Liver (tissue), 8 donors: ENCODE measurements at regions not wholly inside any gene's neighbourhood (a gene's known extent, or its start where the extent isn't known, plus 50 kb on each side); places are given as distances from the start of the nearest gene placed in this dataset.

Experiments used
- DNase-seq: peaks from one replicate; pipeline ENCODE4 v3.0.0-alpha.2; 2017; ENCODE audit warnings: low spot score
- H3K27ac ChIP-seq, 2 donors: one replicate each; pipeline ENCODE4 v1.7.0; 2013; ENCODE audit warnings: inconsistent platforms in 2 of 2, low read length in 2 of 2, control low read depth in 1 of 2, low read depth in 1 of 2, mild to moderate bottlenecking in 1 of 2
- H3K27me3 ChIP-seq, 4 donors: one replicate each; pipeline versions ENCODE4 v1.6.1 to v1.7.0; 2013; ENCODE audit warnings: low read length in 3 of 4, inconsistent platforms in 1 of 4, mild to moderate bottlenecking in 1 of 4, moderate library complexity in 1 of 4; ENCODE audit not compliant: control insufficient read depth in 4 of 4, insufficient read depth in 4 of 4
- H3K36me3 ChIP-seq, 4 donors: one replicate each; pipeline versions ENCODE4 v1.6.1 to v1.7.0; 2013; ENCODE audit warnings: low read length in 3 of 4, mild to moderate bottlenecking in 3 of 4, low read depth in 1 of 4, moderate library complexity in 1 of 4; ENCODE audit not compliant: control insufficient read depth in 4 of 4, insufficient read depth in 3 of 4
- H3K4me1 ChIP-seq, 4 donors: one replicate each; pipeline versions ENCODE4 v1.6.1 to v1.7.0; 2013; ENCODE audit warnings: low read length in 3 of 4, mild to moderate bottlenecking in 3 of 4, moderate library complexity in 1 of 4; ENCODE audit not compliant: control insufficient read depth in 4 of 4, insufficient read depth in 4 of 4
- H3K4me3 ChIP-seq, 3 donors: one replicate each; pipeline versions ENCODE4 v1.6.1 to v1.7.0; 2013; ENCODE audit warnings: low read length in 3 of 3, control low read depth in 1 of 3, low read depth in 1 of 3, mild to moderate bottlenecking in 1 of 3
- H3K9ac ChIP-seq, 2 donors: one replicate each; pipeline ENCODE4 v1.7.0; 2013; ENCODE audit warnings: low read length in 2 of 2, mild to moderate bottlenecking in 2 of 2, moderate library complexity in 2 of 2, control low read depth in 1 of 2, low read depth in 1 of 2
- H3K9me3 ChIP-seq, 4 donors: one replicate each; pipeline versions ENCODE4 v1.6.1 to v1.7.0; 2013; ENCODE audit warnings: low read length in 3 of 4; ENCODE audit not compliant: control insufficient read depth in 4 of 4
- CTCF ChIP-seq: fragments of 150-350 bp; IDR thresholded peaks from 2 replicates; pipeline ENCODE4 v1.5.1; 2017; ENCODE audit warnings: improper control_type of control experiment, low read depth, low read length; ENCODE audit not compliant: missing input control
- EGR1 ChIP-seq, 2 donors: IDR thresholded peaks; 2 replicates each; pipeline ENCODE4 v1.6.1; 2016 to 2018; ENCODE audit warnings: antibody characterized with exemption in 2 of 2, low read depth in 2 of 2
- FOXA2 ChIP-seq: IDR thresholded peaks from 2 replicates; pipeline ENCODE4 v1.6.1; 2016; ENCODE audit warnings: antibody characterized with exemption
- GABPA ChIP-seq, 2 donors: IDR thresholded peaks in 1 of 2; conservative IDR thresholded peaks in 1 of 2; 2 replicates each; pipeline ENCODE4 v1.6.1; 2016; ENCODE audit warnings: antibody characterized with exemption in 2 of 2, mild to moderate bottlenecking in 1 of 2, moderate library complexity in 1 of 2
- HNF4A ChIP-seq, 2 donors: conservative IDR thresholded peaks; 2 replicates each; pipeline ENCODE4 v1.6.1; 2016; ENCODE audit warnings: antibody characterized with exemption in 2 of 2, mild to moderate bottlenecking in 2 of 2
- HNF4G ChIP-seq: IDR thresholded peaks from 2 replicates; pipeline ENCODE4 v1.6.1; 2016; ENCODE audit warnings: antibody characterized with exemption
- MAX ChIP-seq: IDR thresholded peaks from 2 replicates; pipeline ENCODE4 v1.6.1; 2016; ENCODE audit warnings: antibody characterized with exemption
- NR2F2 ChIP-seq: IDR thresholded peaks from 2 replicates; pipeline ENCODE4 v1.6.1; 2016; ENCODE audit warnings: antibody characterized with exemption
- RAD21 ChIP-seq, 2 donors: IDR thresholded peaks; 2 replicates each; pipeline ENCODE4 v1.6.1; 2016; ENCODE audit warnings: antibody characterized with exemption in 2 of 2, mild to moderate bottlenecking in 2 of 2
- RXRA ChIP-seq, 2 donors: IDR thresholded peaks; 2 replicates each; pipeline ENCODE4 v1.6.1; 2017 to 2018; ENCODE audit warnings: antibody characterized with exemption in 2 of 2, mild to moderate bottlenecking in 1 of 2
- SP1 ChIP-seq: IDR thresholded peaks from 2 replicates; pipeline ENCODE4 v1.6.1; 2018; ENCODE audit warnings: antibody characterized with exemption, mild to moderate bottlenecking
- TAF1 ChIP-seq: conservative IDR thresholded peaks from 2 replicates; pipeline ENCODE4 v1.6.1; 2016; ENCODE audit warnings: antibody characterized with exemption, mild to moderate bottlenecking
- WGBS: extraction: QIAGEN DNeasy Blood & Tissue Kit; methylation state at CpG from one replicate; pipeline ENCODE4 v1.1.7; 2013; 5-methylcytosine and 5-hydroxymethylcytosine counted together
- TF ChIP-seq, protein P1 (sequence below): IDR thresholded peaks from 2 replicates; pipeline ENCODE4 v1.6.1; 2016; ENCODE audit warnings: antibody characterized with exemption
- TF ChIP-seq, protein P2 (sequence below): IDR thresholded peaks from 2 replicates; pipeline ENCODE4 v1.6.1; 2016; ENCODE audit warnings: antibody characterized with exemption
- donor health status: healthy.
- donor health status: healthy.
- donor health status: healthy.
- donor health status: healthy.
- donor health status: healthy.

DNA sequence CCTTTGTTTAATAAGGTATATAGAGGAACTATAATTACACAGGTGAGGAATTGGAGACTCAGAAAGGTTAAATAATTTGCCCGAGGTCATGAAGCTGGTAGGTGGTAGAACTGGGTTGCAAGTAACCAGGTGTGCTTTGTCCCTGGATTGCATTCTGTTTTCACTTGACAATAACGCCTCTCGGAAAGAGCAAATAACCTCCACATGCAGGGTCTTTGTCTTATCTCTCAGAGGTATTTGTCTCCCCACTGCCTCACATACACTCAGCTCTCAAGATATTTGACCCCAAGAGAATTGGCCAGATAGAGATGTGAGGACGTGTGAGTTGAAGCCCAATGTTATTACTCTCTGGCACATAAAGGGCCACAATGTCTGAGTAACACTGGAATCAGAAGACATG is 320.9 kb upstream of the ONECUT1 start:
- H3K36me3 ChIP-seq, result no peaks in the 10 kb centered on the region
- DNase-seq, result no peak
- H3K4me3 ChIP-seq, result no peak overlapping the region
- H3K27ac ChIP-seq, result no peak overlapping the region
- WGBS, result 83% methylated on average over 4 of the region's 4 CpGs
- H3K27me3 ChIP-seq, result no peaks in the 10 kb centered on the region
- H3K9me3 ChIP-seq, result no peaks in the 10 kb centered on the region
- TF ChIP-seq SP1, result no peak
- no peak for TF ChIP-seq MAX
- TF ChIP-seq EGR1 (IDR thresholded peaks at IDR 0.05; ENCODE audit: low read depth in 2 of 2), result no peak
- TF ChIP-seq, protein P1, sequence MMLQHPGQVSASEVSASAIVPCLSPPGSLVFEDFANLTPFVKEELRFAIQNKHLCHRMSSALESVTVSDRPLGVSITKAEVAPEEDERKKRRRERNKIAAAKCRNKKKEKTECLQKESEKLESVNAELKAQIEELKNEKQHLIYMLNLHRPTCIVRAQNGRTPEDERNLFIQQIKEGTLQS, result no peak
- TF ChIP-seq HNF4A (conservative IDR thresholded peaks at IDR 0.05), result no peak
- H3K4me1 ChIP-seq, result no peaks in the 10 kb centered on the region
- no peak overlapping the region for H3K9ac ChIP-seq

- 93% methylated on average over 2 of the region's 2 CpGs for WGBS
Observed at GRCh38 chr15:53108319-53108718, 318.2 kb upstream of the ONECUT1 start.

More at GRCh38 chr15:53108319-53108718, 318.2 kb upstream of the ONECUT1 start:
- no peaks in the 10 kb centered on the region for H3K36me3 ChIP-seq
- DNase-seq, result no peak
- TF ChIP-seq HNF4G (no peak), EGR1 (IDR thresholded peaks at IDR 0.05; ENCODE audit: low read depth in 2 of 2) (no peak), SP1 (no peak), GABPA (IDR thresholded peaks at IDR 0.05 in 1 of 2, conservative IDR thresholded peaks at IDR 0.05 in 1 of 2) (no peak), RXRA (IDR thresholded peaks at IDR 0.05) (no peak), FOXA2 (no peak), HNF4A (conservative IDR thresholded peaks at IDR 0.05) (no peak), CTCF (no peak), NR2F2 (no peak), RAD21 (IDR thresholded peaks at IDR 0.05) (no peak), TAF1 (no peak)
- TF ChIP-seq, protein P2, sequence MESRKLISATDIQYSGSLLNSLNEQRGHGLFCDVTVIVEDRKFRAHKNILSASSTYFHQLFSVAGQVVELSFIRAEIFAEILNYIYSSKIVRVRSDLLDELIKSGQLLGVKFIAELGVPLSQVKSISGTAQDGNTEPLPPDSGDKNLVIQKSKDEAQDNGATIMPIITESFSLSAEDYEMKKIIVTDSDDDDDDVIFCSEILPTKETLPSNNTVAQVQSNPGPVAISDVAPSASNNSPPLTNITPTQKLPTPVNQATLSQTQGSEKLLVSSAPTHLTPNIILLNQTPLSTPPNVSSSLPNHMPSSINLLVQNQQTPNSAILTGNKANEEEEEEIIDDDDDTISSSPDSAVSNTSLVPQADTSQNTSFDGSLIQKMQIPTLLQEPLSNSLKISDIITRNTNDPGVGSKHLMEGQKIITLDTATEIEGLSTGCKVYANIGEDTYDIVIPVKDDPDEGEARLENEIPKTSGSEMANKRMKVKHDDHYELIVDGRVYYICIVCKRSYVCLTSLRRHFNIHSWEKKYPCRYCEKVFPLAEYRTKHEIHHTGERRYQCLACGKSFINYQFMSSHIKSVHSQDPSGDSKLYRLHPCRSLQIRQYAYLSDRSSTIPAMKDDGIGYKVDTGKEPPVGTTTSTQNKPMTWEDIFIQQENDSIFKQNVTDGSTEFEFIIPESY, result no peak
- TF ChIP-seq, protein P1, result no peak
- H3K27ac ChIP-seq, result no peak overlapping the region
- no peak overlapping the region for H3K9ac ChIP-seq
- no peaks in the 10 kb centered on the region for H3K9me3 ChIP-seq
- no peaks in the 10 kb centered on the region for H3K27me3 ChIP-seq
- H3K4me3 ChIP-seq, result no peak overlapping the region
- no peaks in the 10 kb centered on the region for H3K4me1 ChIP-seq
